ENCODE measurements at regions not wholly inside any gene's neighbourhood (a gene's known extent, or its start where the extent isn't known, plus 50 kb on each side); places are given as distances from the start of the nearest gene placed in this dataset.

DNA sequence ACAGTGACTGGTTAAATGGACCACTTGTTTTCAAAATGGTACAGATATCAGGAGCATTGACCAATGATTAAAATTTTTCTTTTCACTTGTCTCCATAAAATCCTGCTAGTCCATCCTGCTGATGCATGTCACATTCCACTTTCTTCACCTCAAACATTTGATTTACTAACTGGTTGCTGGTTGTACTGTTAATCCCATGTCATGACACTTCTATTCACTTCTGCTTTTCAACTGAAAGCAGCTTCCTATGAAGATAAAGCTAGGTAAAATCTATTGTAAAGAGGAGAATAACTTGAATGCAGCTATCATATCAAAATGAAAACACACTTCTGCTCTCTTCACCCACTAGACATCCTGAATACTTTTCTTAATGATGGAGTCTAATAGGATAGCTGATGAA is 149.6 kb upstream of the OTX2 start:
- TF ChIP-seq CTCF (conservative IDR thresholded peaks at IDR 0.05 in 1 of 2, IDR thresholded peaks at IDR 0.05 in 1 of 2; ENCODE audit: extremely low read depth in 1 of 2, insufficient read depth in 1 of 2, low read depth in 1 of 2, low read length in 2 of 2) (no peak), EZH2 (IDR thresholded peaks at IDR 0.05; ENCODE audit: borderline replicate concordance, low read length) (no peak)
